HCT116 (cell line): ENCODE measurements at regions not wholly inside any gene's neighbourhood (a gene's known extent, or its start where the extent isn't known, plus 50 kb on each side); places are given as distances from the start of the nearest gene placed in this dataset.
"Not testable (repeated sequence)": the region's sequence is repeated elsewhere in the genome, so short reads cannot be mapped to it uniquely, and the experiment has no call there.

ENCODE experiments used
- CEBPB ChIP-seq: IDR thresholded peaks from 2 replicates; pipeline ENCODE4 v1.6.1; 2012; ENCODE audit warnings: low read depth
- MAX ChIP-seq: IDR thresholded peaks from 2 replicates; pipeline ENCODE4 v1.6.1; 2012
- POLR2A ChIP-seq: IDR thresholded peaks from 2 replicates; pipeline ENCODE4 v1.7.0; 2011; ENCODE audit warnings: borderline replicate concordance; ENCODE audit not compliant: insufficient read depth, insufficient read length; ENCODE audit errors: extremely low read depth

GRCh38 chr10:45145143-45145542 is 144.4 kb downstream of the ZNF22 start:
- not testable (repeated sequence) for TF ChIP-seq POLR2A, CEBPB, MAX
